ENCODE measurements at regions not wholly inside any gene's neighbourhood (a gene's known extent, or its start where the extent isn't known, plus 50 kb on each side); places are given as distances from the start of the nearest gene placed in this dataset.

DNA sequence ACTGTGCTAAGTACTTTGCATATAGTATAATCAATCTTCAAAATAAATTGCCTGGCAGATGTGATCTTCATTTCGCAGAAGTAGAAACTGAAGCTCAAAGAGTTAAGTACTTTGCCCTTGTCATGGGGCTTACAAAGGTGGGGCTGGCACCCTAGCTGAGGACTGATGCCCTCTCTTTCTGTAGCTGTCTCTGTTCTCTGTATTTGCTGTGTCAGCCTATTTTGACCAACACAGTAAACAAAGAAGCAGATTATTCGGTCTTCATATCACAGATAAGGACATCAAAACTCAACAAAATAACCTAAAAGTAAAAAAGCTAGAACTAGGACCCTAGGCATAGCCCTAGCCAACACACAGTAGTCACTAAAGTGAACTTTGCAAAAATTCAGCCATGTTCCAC is 570.5 kb upstream of the TENM3 start:
- 83 to 88% methylated on average over 2 of the region's 2 CpGs for WGBS, 2 donors
- Histone ChIP-seq H3K36me3 (no peaks in the 10 kb centered on the region), H3K27ac (no peak overlapping the region), H3K4me3 (replicated peaks in 1 of 3) (no peak overlapping the region), H3K27me3 (peaks cover 4% of the 10 kb centered on the region), H3K4me1 (no peaks in the 10 kb centered on the region), H3K9me3 (no peaks in the 10 kb centered on the region)
- TF ChIP-seq POLR2A (IDR thresholded peaks at IDR 0.05) (no peak), CTCF (IDR thresholded peaks at IDR 0.05) (no peak)
- intact Hi-C loops (cut with DNase I): no loop called here
- DNase-seq: no peak

GRCh38 chr4:181674315-181674875 is 568.8 kb upstream of the TENM3 start:
- no peaks in the 10 kb centered on the region for H3K9me3 ChIP-seq
- H3K4me3 ChIP-seq (replicated peaks in 1 of 3): no peak overlapping the region
- no peak for DNase-seq
- no peaks in the 10 kb centered on the region for H3K36me3 ChIP-seq
- 60 to 61% methylated on average over 1 of the region's 1 CpG for WGBS, 2 donors
- TF ChIP-seq POLR2A (IDR thresholded peaks at IDR 0.05) (no peak), CTCF (IDR thresholded peaks at IDR 0.05) (no peak)
- no peak overlapping the region for H3K27ac ChIP-seq
- H3K4me1 ChIP-seq: no peaks in the 10 kb centered on the region
- intact Hi-C loops (cut with DNase I): no loop called here
- H3K27me3 ChIP-seq: peaks cover 4% of the 10 kb centered on the region

DNA sequence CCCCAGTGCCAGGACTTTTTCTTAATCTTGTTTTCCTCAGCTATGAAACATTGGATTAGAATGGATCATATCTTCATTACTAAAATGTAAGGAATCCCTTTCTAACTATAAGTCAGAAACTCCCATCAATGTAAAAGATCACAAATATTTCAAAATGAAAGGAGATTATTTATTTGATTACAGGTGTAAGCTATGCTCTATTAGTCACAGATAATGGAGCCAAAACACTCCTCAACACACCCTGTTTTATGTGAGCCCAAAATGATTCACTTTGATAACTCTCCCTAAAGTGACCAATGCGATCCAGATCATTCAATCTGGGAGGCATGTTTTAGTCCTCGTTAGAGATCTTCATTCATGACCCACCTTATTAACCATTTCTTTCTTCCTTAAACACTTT is 566.7 kb upstream of the TENM3 start:
- no peak for DNase-seq
- 46 to 47% methylated on average over 2 of the region's 2 CpGs for WGBS, 2 donors
- Histone ChIP-seq H3K4me1 (no peaks in the 10 kb centered on the region), H3K27me3 (peaks cover 4% of the 10 kb centered on the region), H3K4me3 (replicated peaks in 1 of 3) (no peak overlapping the region), H3K9me3 (no peaks in the 10 kb centered on the region), H3K27ac (no peak overlapping the region), H3K36me3 (no peaks in the 10 kb centered on the region)
- TF ChIP-seq POLR2A (IDR thresholded peaks at IDR 0.05) (no peak), CTCF (IDR thresholded peaks at IDR 0.05) (no peak)
- intact Hi-C loops (cut with DNase I): no loop called here

GRCh38 chr4:181677201-181677600 is 566.0 kb upstream of the TENM3 start:
- no peak for DNase-seq
- Histone ChIP-seq H3K27me3 (peaks cover 4% of the 10 kb centered on the region), H3K4me3 (replicated peaks in 1 of 3) (no peak overlapping the region), H3K4me1 (no peaks in the 10 kb centered on the region), H3K36me3 (no peaks in the 10 kb centered on the region), H3K9me3 (no peaks in the 10 kb centered on the region), H3K27ac (no peak overlapping the region)
- 88 to 92% methylated on average over 3 of the region's 3 CpGs for WGBS, 2 donors
- TF ChIP-seq CTCF (IDR thresholded peaks at IDR 0.05) (no peak), POLR2A (IDR thresholded peaks at IDR 0.05) (no peak)
- intact Hi-C loops (cut with DNase I): no loop called here

- no peaks in the 10 kb centered on the region for H3K9me3 ChIP-seq
- 92 to 93% methylated on average over 6 of the region's 6 CpGs for WGBS, 2 donors
- intact Hi-C loops (cut with DNase I): no loop called here
- no peak for TF ChIP-seq POLR2A (IDR thresholded peaks at IDR 0.05)
- TF ChIP-seq CTCF (IDR thresholded peaks at IDR 0.05): no peak
- H3K36me3 ChIP-seq: no peaks in the 10 kb centered on the region
- no peaks in the 10 kb centered on the region for H3K4me1 ChIP-seq
- DNase-seq: no peak
- no peaks in the 10 kb centered on the region for H3K27me3 ChIP-seq
- H3K4me3 ChIP-seq (replicated peaks in 1 of 3): no peak overlapping the region
- no peak overlapping the region for H3K27ac ChIP-seq
These were observed 565.6 kb upstream of the TENM3 start for GRCh38 chr4:181677621-181678020.
